ENCODE measurements at regions not wholly inside any gene's neighbourhood (a gene's known extent, or its start where the extent isn't known, plus 50 kb on each side); places are given as distances from the start of the nearest gene placed in this dataset.
"Not testable (repeated sequence)": the region's sequence is repeated elsewhere in the genome, so short reads cannot be mapped to it uniquely, and the experiment has no call there.

DNA sequence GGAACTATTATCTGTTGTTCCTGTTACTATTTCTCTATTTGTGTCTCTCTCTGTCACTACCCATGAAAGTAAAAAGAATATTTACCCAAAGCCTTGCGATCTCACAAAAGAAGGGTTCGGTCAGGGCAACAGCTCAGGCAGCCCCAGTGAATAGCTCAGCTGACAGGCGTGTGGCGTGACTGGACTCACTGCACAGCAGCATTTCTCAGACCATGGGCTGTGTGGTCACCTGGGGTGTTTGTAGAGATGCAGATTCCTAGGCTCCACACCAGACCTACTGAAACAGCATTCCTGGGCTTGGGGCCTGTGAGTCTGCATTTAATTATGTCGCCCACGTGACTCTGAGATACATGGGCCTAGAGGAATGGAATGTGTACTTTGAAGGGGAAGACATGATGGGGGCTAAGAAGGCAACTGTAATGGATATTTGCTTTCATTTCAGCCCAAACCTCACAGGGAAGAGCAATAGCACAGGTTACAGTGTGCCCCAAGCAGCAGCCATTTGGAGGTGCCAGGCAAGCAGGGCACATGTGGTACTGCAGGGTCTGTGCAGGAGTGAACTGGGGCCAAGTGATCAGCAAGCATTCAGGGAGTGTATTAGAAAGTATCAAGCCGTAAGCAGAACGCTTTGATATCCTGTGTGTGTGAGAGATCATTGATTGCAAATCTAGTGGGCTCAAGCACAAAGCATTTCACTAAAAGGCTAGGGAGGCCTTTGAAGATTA lies 90.4 kb upstream of the RBMS1 start:
- no peak overlapping the region for H3K4me3 ChIP-seq (ENCODE audit: low read depth, low read length)
- TF ChIP-seq, protein P1, sequence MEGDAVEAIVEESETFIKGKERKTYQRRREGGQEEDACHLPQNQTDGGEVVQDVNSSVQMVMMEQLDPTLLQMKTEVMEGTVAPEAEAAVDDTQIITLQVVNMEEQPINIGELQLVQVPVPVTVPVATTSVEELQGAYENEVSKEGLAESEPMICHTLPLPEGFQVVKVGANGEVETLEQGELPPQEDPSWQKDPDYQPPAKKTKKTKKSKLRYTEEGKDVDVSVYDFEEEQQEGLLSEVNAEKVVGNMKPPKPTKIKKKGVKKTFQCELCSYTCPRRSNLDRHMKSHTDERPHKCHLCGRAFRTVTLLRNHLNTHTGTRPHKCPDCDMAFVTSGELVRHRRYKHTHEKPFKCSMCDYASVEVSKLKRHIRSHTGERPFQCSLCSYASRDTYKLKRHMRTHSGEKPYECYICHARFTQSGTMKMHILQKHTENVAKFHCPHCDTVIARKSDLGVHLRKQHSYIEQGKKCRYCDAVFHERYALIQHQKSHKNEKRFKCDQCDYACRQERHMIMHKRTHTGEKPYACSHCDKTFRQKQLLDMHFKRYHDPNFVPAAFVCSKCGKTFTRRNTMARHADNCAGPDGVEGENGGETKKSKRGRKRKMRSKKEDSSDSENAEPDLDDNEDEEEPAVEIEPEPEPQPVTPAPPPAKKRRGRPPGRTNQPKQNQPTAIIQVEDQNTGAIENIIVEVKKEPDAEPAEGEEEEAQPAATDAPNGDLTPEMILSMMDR (IDR thresholded peaks at IDR 0.05; ENCODE audit: low read depth, low read length, missing control alignments): no peak
- DNase-seq: no peak
- no peaks in the 10 kb centered on the region for H3K36me3 ChIP-seq (replicated peaks)
- in situ Hi-C loops (cut with HindIII; ENCODE audit: low pct_ligation_motif_present, low sequenced_read_pairs): no loop called here
- no peaks in the 10 kb centered on the region for H3K27me3 ChIP-seq (replicated peaks)
- peak overlapping the region; percentile 64 for H3K27ac ChIP-seq

DNA sequence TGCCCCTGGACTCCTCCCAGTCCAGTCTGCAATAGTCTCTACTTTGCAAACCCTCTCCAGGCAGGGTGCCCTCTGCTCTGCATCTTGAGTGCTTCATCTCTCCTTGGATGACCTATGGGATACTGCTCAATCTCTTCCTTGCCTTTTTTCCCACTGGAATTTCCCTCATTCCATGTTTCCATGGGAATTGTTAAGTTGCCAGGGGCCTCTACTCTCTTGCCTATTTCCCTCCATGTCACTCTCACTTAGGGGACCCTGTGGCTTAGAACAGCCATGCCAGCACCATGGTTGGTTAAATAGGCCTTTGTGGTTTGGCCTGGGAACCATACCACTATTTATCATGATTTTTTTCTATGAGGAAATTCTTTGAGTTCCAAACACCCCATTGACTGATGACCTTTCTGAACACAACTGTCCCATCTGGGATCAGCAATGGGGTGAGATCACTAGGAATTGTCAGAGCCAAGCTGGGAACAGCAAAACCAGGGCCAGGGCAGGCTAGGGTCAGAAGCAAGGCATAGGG lies 91.4 kb upstream of the RBMS1 start:
- DNase-seq: no peak
- in situ Hi-C loops (cut with HindIII; ENCODE audit: low pct_ligation_motif_present, low sequenced_read_pairs): no loop called here
- TF ChIP-seq, protein P1 (IDR thresholded peaks at IDR 0.05; ENCODE audit: low read depth, low read length, missing control alignments): no peak
- Histone ChIP-seq H3K36me3 (replicated peaks) (no peaks in the 10 kb centered on the region), H3K27me3 (replicated peaks) (no peaks in the 10 kb centered on the region), H3K27ac (no peak overlapping the region), H3K4me3 (ENCODE audit: low read depth, low read length) (no peak overlapping the region)

DNA sequence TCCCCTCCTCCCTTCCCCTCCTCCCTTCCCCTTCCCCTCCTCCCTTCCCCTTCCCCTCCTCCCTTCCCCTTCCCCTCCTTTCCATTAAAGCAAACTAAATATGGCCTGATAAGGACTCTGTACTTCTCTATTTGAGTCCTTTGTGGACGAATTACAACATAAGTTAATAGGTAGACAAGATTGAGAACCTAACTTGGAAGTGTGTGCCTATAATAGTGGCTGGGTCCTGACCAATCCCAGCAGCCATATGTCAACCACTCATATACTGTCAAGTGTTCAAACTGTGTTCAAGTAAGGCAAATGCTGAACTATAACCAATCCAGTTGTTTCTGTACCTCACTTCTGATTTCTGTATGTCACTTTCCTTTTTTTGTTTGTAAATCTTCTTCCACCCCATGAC lies 97.1 kb upstream of the RBMS1 start:
- H3K27ac ChIP-seq: no peak overlapping the region

DNA sequence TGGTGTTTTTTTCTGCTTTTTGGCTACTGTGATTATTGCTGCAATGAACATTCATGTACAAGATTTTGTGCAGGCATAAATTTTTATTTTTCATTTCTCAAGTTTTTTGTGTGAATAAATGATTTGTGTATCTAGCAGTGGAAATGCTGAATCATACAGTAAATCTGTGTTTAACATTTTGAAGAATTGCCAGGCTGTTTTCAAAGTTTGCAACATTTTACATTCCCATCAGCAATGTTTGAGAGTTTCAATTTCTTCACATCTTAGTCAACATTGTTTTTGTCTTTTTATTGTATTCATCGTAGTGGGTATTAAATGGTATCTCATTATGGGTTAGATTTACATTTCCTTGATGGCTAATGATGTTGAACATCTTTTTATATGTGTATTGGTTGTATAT lies 98.8 kb upstream of the RBMS1 start:
- TF ChIP-seq, protein P1 (IDR thresholded peaks at IDR 0.05; ENCODE audit: low read depth, low read length, missing control alignments): no peak
- Histone ChIP-seq H3K36me3 (replicated peaks) (no peaks in the 10 kb centered on the region), H3K27ac (no peak overlapping the region), H3K27me3 (replicated peaks) (no peaks in the 10 kb centered on the region), H3K4me3 (ENCODE audit: low read depth, low read length) (no peak overlapping the region)
- in situ Hi-C loops (cut with HindIII; ENCODE audit: low pct_ligation_motif_present, low sequenced_read_pairs): no loop called here
- DNase-seq: no peak

More for the DNA sequence above, 97.1 kb upstream of the RBMS1 start:
- TF ChIP-seq, protein P1 (IDR thresholded peaks at IDR 0.05; ENCODE audit: low read depth, low read length, missing control alignments): no peak
- Histone ChIP-seq H3K36me3 (replicated peaks) (no peaks in the 10 kb centered on the region), H3K27me3 (replicated peaks) (no peaks in the 10 kb centered on the region), H3K4me3 (ENCODE audit: low read depth, low read length) (no peak overlapping the region)
- in situ Hi-C loops (cut with HindIII; ENCODE audit: low pct_ligation_motif_present, low sequenced_read_pairs): no loop called here
- DNase-seq: no peak

DNA sequence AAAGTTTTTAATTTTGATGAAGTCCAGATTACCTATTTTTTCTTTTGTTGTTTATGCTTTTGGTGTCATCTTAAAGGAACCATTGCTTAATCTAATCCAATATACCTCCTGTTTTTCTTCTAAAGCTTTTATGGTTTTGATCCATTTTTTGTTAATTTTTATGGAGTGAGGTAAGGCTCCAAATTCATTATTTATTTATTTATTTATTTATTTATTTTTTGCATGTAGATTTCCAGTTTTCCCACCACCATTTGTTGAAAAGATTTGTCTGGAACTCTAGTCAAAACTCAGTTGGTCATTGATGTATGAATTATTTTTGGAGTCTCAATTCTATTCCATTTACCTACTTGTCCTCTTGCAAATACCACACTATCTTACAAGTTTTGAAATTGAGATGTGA lies 99.4 kb upstream of the RBMS1 start:
- H3K4me3 ChIP-seq (ENCODE audit: low read depth, low read length): no peak overlapping the region
- no peak overlapping the region for H3K27ac ChIP-seq
- in situ Hi-C loops (cut with HindIII; ENCODE audit: low pct_ligation_motif_present, low sequenced_read_pairs): no loop called here
- no peaks in the 10 kb centered on the region for H3K27me3 ChIP-seq (replicated peaks)
- H3K36me3 ChIP-seq (replicated peaks): no peaks in the 10 kb centered on the region
- no peak for DNase-seq
- TF ChIP-seq, protein P1 (IDR thresholded peaks at IDR 0.05; ENCODE audit: low read depth, low read length, missing control alignments): no peak

DNA sequence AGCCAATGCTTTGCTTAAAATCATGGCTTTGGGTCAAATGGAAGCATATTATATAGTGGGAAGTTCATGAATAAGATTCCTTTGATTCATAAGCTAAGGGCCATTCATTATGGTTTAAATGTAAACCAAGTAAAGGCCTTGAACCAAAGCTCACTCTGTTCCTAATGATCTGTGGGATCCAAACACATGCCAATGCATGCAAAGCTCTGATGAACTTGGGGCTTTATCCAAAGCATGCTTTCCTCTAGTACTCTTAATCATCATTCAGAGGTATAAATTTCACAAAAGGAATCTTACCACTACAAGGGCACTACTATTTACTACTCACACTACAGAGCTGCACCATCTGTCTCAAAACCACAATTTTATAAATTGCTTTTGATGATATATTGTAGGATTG lies 102.8 kb upstream of the RBMS1 start:
- no peak for DNase-seq
- TF ChIP-seq, protein P1 (IDR thresholded peaks at IDR 0.05; ENCODE audit: low read depth, low read length, missing control alignments): no peak
- no peaks in the 10 kb centered on the region for H3K27me3 ChIP-seq (replicated peaks)
- H3K4me3 ChIP-seq (ENCODE audit: low read depth, low read length): no peak overlapping the region
- H3K27ac ChIP-seq: no peak overlapping the region
- in situ Hi-C loops (cut with HindIII; ENCODE audit: low pct_ligation_motif_present, low sequenced_read_pairs): no loop called here
- no peaks in the 10 kb centered on the region for H3K36me3 ChIP-seq (replicated peaks)

DNA sequence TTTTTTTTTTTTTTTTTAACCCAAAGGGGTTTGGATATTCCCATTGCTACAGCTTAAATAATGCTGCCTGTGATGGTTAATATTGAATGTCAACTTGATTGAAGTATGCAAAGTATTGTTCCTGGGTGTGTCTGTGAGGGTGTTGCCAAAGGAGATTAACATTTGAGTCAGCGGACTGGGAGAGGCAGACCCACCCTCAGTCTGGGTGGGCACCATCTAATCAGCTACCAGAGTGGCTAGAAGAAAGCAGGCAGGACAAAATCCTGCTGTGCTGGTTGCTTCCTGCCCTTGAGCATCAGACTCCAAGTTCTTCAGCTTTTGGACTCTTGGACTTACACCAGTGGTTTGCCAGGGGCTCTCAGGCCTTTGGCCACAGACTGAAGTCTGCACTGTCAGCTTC lies 106.8 kb upstream of the RBMS1 start:
- H3K27me3 ChIP-seq (replicated peaks); DNase-seq; H3K4me3 ChIP-seq (ENCODE audit: low read depth, low read length); in situ Hi-C loops (cut with HindIII; ENCODE audit: low pct_ligation_motif_present, low sequenced_read_pairs); H3K27ac ChIP-seq; H3K36me3 ChIP-seq (replicated peaks): not testable (repeated sequence)
